DMS79 (cell line): ENCODE measurements at regions not wholly inside any gene's neighbourhood (a gene's known extent, or its start where the extent isn't known, plus 50 kb on each side); places are given as distances from the start of the nearest gene placed in this dataset.

ENCODE experiments used
- DNase-seq: peaks from one replicate; lab custom pipeline; 2025; lab: John Stamatoyannopoulos, UW

GRCh38 chr5:165101709-165102108 lies 1596.3 kb downstream of the MAT2B start:
- no peak for DNase-seq

- DNase-seq = no peak
Measured at GRCh38 chr5:165104611-165105010, 1599.2 kb downstream of the MAT2B start.

- DNase-seq = no peak
Measured at GRCh38 chr5:165108809-165109208, 1603.4 kb downstream of the MAT2B start.

GRCh38 chr5:165119175-165119574 lies 1613.8 kb downstream of the MAT2B start:
- no peak for DNase-seq

GRCh38 chr5:165126598-165126997 lies 1621.2 kb downstream of the MAT2B start:
- no peak for DNase-seq

- no peak for DNase-seq
Measured at GRCh38 chr5:165127941-165128340, 1622.5 kb downstream of the MAT2B start.

GRCh38 chr5:165130656-165131055 lies 1625.2 kb downstream of the MAT2B start:
- no peak for DNase-seq

GRCh38 chr5:165134155-165134554 lies 1628.7 kb downstream of the MAT2B start:
- no peak for DNase-seq

- no peak for DNase-seq
Measured at GRCh38 chr5:165135565-165135964, 1630.1 kb downstream of the MAT2B start.

- DNase-seq = no peak
Measured at GRCh38 chr5:165137701-165138100, 1632.3 kb downstream of the MAT2B start.

GRCh38 chr5:165138236-165138635 lies 1632.8 kb downstream of the MAT2B start:
- DNase-seq = no peak

GRCh38 chr5:165139262-165139661 lies 1633.8 kb downstream of the MAT2B start:
- DNase-seq = no peak

GRCh38 chr5:165139721-165140120 lies 1634.3 kb downstream of the MAT2B start:
- no peak for DNase-seq

GRCh38 chr5:165143741-165144140 lies 1638.3 kb downstream of the MAT2B start:
- no peak for DNase-seq

GRCh38 chr5:165149431-165149830 lies 1644.0 kb downstream of the MAT2B start:
- no peak for DNase-seq

- no peak for DNase-seq
Measured at GRCh38 chr5:165152058-165152457, 1646.6 kb downstream of the MAT2B start.

- no peak for DNase-seq
Measured at GRCh38 chr5:165157219-165157618, 1651.8 kb downstream of the MAT2B start.

- no peak for DNase-seq
Measured at GRCh38 chr5:165161204-165161603, 1655.8 kb downstream of the MAT2B start.

GRCh38 chr5:165163861-165164260 lies 1658.4 kb downstream of the MAT2B start:
- DNase-seq = no peak

GRCh38 chr5:165173651-165174050 lies 1668.2 kb downstream of the MAT2B start:
- DNase-seq = no peak

- no peak for DNase-seq
Measured at GRCh38 chr5:165175041-165175440, 1669.6 kb downstream of the MAT2B start.

GRCh38 chr5:165184183-165184582 lies 1678.8 kb downstream of the MAT2B start:
- no peak for DNase-seq

GRCh38 chr5:165185716-165186115 lies 1680.3 kb downstream of the MAT2B start:
- DNase-seq = no peak

GRCh38 chr5:165187815-165188214 lies 1682.4 kb downstream of the MAT2B start:
- DNase-seq = no peak
